ENCODE measurements at regions not wholly inside any gene's neighbourhood (a gene's known extent, or its start where the extent isn't known, plus 50 kb on each side); places are given as distances from the start of the nearest gene placed in this dataset.

DNA sequence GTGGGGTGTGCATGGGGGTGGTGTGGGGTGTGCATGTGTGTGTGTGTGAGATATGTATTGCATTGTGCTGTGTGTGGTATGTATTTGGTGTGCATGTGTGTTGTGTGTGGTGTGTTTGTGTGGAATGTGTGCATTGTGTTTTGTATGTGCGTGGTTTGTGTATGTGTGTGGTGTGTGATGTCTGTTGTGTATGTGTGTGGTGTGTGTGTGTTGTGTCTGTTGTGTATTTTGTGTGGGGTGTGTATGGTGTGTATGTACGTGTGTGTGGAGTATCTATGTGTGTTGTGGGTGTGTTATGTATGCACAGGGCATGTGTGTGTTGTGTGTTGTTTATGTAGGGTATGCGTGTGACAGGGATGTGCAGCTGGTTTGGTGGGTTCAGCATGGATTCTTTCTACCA is 67.8 kb upstream of the COG2 start:
- Histone ChIP-seq H4K20me1 (ENCODE audit: low read depth) (no peaks in the 10 kb centered on the region), H3K9me3 (ENCODE audit: low read depth) (no peaks in the 10 kb centered on the region), H3F3A (ENCODE audit: low read depth) (no peaks in the 10 kb centered on the region), H3K27ac (no peak overlapping the region), H3K4me1 (peaks cover 9% of the 10 kb centered on the region), H3K27me3 (no peaks in the 10 kb centered on the region), H2AFZ (replicated peaks) (no peak overlapping the region), H3K4me2 (no peak overlapping the region), H3K4me3 (no peak overlapping the region), H3K36me3 (no peaks in the 10 kb centered on the region), H3K79me2 (ENCODE audit: low read depth) (no peaks in the 10 kb centered on the region), H3K9ac (no peak overlapping the region)
- Mint-ChIP-seq H3K27me3 (ENCODE audit: insufficient read depth, low read depth) (peaks cover 3% of the 10 kb centered on the region), H3K9me3 (no peaks in the 10 kb centered on the region), H3K4me1 (peaks cover 13% of the 10 kb centered on the region), H3K4me3 (no peak overlapping the region), H3K36me3 (no peaks in the 10 kb centered on the region), H3K27ac (no peak overlapping the region)
- no peak for DNase-seq (ENCODE audit: low spot score)
- no peak for TF ChIP-seq CTCF (IDR thresholded peaks at IDR 0.05)
- TF ChIP-seq EZH2 (IDR thresholded peaks at IDR 0.05): no peak
- TF ChIP-seq EZH2phosphoT487 (IDR thresholded peaks at IDR 0.05): no peak

GRCh38 chr1:230573658-230574057 is 68.6 kb upstream of the COG2 start:
- Histone ChIP-seq H4K20me1 (ENCODE audit: low read depth) (no peaks in the 10 kb centered on the region), H3K4me2 (no peak overlapping the region), H3K36me3 (no peaks in the 10 kb centered on the region), H3K79me2 (ENCODE audit: low read depth) (no peaks in the 10 kb centered on the region), H3K9me3 (ENCODE audit: low read depth) (no peaks in the 10 kb centered on the region), H2AFZ (replicated peaks) (no peak overlapping the region), H3K27me3 (no peaks in the 10 kb centered on the region), H3K4me3 (no peak overlapping the region), H3K27ac (no peak overlapping the region), H3K9ac (no peak overlapping the region), H3K4me1 (peaks cover 9% of the 10 kb centered on the region), H3F3A (ENCODE audit: low read depth) (no peaks in the 10 kb centered on the region)
- TF ChIP-seq EZH2 (IDR thresholded peaks at IDR 0.05) (no peak), CTCF (IDR thresholded peaks at IDR 0.05) (no peak), EZH2phosphoT487 (IDR thresholded peaks at IDR 0.05) (no peak)
- H3K36me3 Mint-ChIP-seq: no peaks in the 10 kb centered on the region
- DNase-seq (ENCODE audit: low spot score): no peak
- no peak overlapping the region for H3K4me3 Mint-ChIP-seq
- no peak overlapping the region for H3K27ac Mint-ChIP-seq
- peaks cover 3% of the 10 kb centered on the region for H3K27me3 Mint-ChIP-seq (ENCODE audit: insufficient read depth, low read depth)
- no peaks in the 10 kb centered on the region for H3K9me3 Mint-ChIP-seq
- H3K4me1 Mint-ChIP-seq: peaks cover 13% of the 10 kb centered on the region

GRCh38 chr1:230572121-230573105 is 69.9 kb upstream of the COG2 start:
- H3K4me2 ChIP-seq: no peak overlapping the region
- H3K4me1 Mint-ChIP-seq: peaks cover 13% of the 10 kb centered on the region

More at GRCh38 chr1:230572121-230573105, 69.9 kb upstream of the COG2 start:
- no peaks in the 10 kb centered on the region for H3K9me3 Mint-ChIP-seq
- H3K4me3 Mint-ChIP-seq: no peak overlapping the region
- H3K9ac ChIP-seq: no peak overlapping the region
- no peaks in the 10 kb centered on the region for H3K36me3 Mint-ChIP-seq
- H4K20me1 ChIP-seq (ENCODE audit: low read depth): no peaks in the 10 kb centered on the region
- H3K36me3 ChIP-seq: no peaks in the 10 kb centered on the region
- H3K27ac ChIP-seq: no peak overlapping the region
- no peaks in the 10 kb centered on the region for H3F3A ChIP-seq (ENCODE audit: low read depth)
- TF ChIP-seq EZH2 (IDR thresholded peaks at IDR 0.05) (no peak), EZH2phosphoT487 (IDR thresholded peaks at IDR 0.05) (no peak), CTCF (IDR thresholded peaks at IDR 0.05) (no peak)
- H3K27me3 ChIP-seq: no peaks in the 10 kb centered on the region
- peak overlapping the region; percentile 73 for H3K27ac Mint-ChIP-seq
- no peaks in the 10 kb centered on the region for H3K79me2 ChIP-seq (ENCODE audit: low read depth)
- no peaks in the 10 kb centered on the region for H3K9me3 ChIP-seq (ENCODE audit: low read depth)
- H3K27me3 Mint-ChIP-seq (ENCODE audit: insufficient read depth, low read depth): peaks cover 3% of the 10 kb centered on the region
- H3K4me3 ChIP-seq: no peak overlapping the region
- peaks cover 9% of the 10 kb centered on the region for H3K4me1 ChIP-seq
- DNase-seq (ENCODE audit: low spot score): no peak
- peak overlapping the region; percentile 99 for H2AFZ ChIP-seq (replicated peaks)

Data from neural progenitor cell (in vitro differentiated cells).